NB4 (cell line): ENCODE measurements at regions not wholly inside any gene's neighbourhood (a gene's known extent, or its start where the extent isn't known, plus 50 kb on each side); places are given as distances from the start of the nearest gene placed in this dataset.

ENCODE experiments used
- CTCF ChIP-seq: IDR thresholded peaks from one replicate; pipeline ENCODE4 v1.5.1; 2012; ENCODE audit warnings: low read depth, low read length
- POLR2A ChIP-seq: IDR thresholded peaks from 2 replicates; pipeline ENCODE4 v1.6.1; 2011; ENCODE audit warnings: mild to moderate bottlenecking; ENCODE audit not compliant: insufficient read length; ENCODE audit errors: extremely low read depth

- TF ChIP-seq CTCF (no peak), POLR2A (no peak)
These were observed 103.1 kb upstream of the FIGN start for GRCh38 chr2:163838890-163839289.
